GM10266 (cell line): ENCODE measurements at regions not wholly inside any gene's neighbourhood (a gene's known extent, or its start where the extent isn't known, plus 50 kb on each side); places are given as distances from the start of the nearest gene placed in this dataset.

ENCODE experiments used
- DNase-seq: peaks from one replicate; pipeline ENCODE4 v3.0.0; 2012; ENCODE audit errors: extremely low spot score
- TF ChIP-seq, protein P1 (sequence below): IDR thresholded peaks from 2 replicates; pipeline ENCODE4 v1.5.1; 2012; ENCODE audit warnings: mild to moderate bottlenecking, low read depth; ENCODE audit not compliant: control insufficient read depth, insufficient read depth; ENCODE audit errors: missing control alignments

- TF ChIP-seq, protein P1, sequence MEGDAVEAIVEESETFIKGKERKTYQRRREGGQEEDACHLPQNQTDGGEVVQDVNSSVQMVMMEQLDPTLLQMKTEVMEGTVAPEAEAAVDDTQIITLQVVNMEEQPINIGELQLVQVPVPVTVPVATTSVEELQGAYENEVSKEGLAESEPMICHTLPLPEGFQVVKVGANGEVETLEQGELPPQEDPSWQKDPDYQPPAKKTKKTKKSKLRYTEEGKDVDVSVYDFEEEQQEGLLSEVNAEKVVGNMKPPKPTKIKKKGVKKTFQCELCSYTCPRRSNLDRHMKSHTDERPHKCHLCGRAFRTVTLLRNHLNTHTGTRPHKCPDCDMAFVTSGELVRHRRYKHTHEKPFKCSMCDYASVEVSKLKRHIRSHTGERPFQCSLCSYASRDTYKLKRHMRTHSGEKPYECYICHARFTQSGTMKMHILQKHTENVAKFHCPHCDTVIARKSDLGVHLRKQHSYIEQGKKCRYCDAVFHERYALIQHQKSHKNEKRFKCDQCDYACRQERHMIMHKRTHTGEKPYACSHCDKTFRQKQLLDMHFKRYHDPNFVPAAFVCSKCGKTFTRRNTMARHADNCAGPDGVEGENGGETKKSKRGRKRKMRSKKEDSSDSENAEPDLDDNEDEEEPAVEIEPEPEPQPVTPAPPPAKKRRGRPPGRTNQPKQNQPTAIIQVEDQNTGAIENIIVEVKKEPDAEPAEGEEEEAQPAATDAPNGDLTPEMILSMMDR: no peak
- DNase-seq: no peak
Measured at GRCh38 chr2:9102861-9103662, 99.6 kb upstream of the MBOAT2 start.

DNA sequence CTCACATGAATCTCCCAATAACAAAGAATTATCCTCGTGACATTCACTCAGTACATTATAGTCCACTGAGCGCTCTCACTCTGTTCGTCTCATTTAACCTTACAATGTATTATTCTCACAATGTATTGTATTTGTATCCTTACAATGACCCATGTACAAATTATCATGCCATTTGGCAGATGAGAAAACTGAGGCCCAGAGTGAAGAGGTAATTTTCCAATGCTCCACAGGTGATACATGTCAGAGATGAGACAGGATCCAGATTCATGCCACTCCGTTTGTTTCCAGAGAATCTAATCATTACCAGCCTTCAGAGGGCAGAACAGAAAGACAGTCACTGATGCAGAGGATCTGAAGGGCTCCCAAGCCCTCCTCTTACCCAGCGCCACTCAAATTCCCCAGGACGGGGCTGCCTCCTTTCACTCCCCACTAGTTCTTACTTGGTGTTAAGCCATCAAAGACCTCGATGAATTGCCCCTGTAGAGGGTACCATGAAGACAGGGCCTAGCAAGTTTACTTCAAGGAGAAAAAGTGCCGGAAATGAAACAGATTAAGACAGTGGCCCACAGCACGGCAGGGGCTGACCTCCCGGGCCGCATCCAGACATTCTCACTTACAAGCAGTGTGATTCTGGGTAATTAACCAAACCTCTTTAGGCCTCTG lies 98.4 kb upstream of the MBOAT2 start:
- DNase-seq: no peak
- TF ChIP-seq, protein P1: no peak

- peak; percentile 68 for DNase-seq
- TF ChIP-seq, protein P1: no peak
Measured at GRCh38 chr2:9100080-9100876, 96.8 kb upstream of the MBOAT2 start.

DNA sequence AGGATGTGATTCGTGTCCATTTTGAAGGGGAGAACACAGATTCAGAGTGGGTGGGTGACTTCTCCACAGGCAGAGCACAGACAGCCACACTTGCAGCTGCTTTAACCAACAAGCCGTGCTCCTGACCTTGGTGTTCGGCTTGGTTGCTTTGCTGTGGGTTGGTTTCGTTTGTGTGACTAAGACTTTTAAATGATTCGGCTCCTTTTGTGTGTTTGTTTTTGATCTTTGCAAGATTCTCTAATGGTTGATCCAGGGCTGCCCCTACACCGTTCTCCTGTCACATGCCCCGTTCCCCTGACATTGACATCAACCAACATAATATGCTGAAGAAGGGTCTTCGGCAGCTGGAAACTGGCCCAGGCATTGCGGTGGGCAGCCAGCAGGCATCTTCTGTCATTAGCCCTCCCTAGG lies 95.9 kb upstream of the MBOAT2 start:
- peak; percentile 76 for DNase-seq

GRCh38 chr2:9097892-9098291 lies 94.4 kb upstream of the MBOAT2 start:
- TF ChIP-seq, protein P1: no peak

More for the DNA sequence above, 95.9 kb upstream of the MBOAT2 start:
- TF ChIP-seq, protein P1: no peak

DNA sequence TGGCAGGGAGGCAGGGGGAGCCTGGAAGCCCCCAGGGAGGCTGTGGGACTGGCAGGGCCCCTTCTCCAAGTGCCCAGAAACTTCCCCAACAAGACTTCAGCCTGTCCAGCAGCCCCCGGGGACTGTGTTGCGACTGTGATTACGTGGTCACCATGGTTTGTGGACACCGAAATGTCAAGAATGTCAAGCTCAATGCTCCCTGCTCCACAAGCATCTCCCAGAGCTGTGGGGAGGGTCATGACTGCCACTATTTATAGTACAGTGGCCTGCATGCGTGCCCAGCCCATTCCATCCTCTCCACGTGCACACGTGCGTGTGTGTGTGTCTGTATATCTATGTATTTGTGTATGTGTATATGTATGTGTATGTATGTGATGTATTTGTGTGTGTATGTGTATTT lies 93.8 kb upstream of the MBOAT2 start:
- DNase-seq: no peak
- TF ChIP-seq, protein P1: no peak

More at GRCh38 chr2:9097892-9098291, 94.4 kb upstream of the MBOAT2 start:
- no peak for DNase-seq
